Astrocyte (in vitro differentiated cells and primary cell): ENCODE measurements at regions not wholly inside any gene's neighbourhood (a gene's known extent, or its start where the extent isn't known, plus 50 kb on each side); places are given as distances from the start of the nearest gene placed in this dataset.

Experiments
- DNase-seq: peaks from one replicate; pipeline ENCODE4 v3.0.0-alpha.2; 2010; ENCODE audit warnings: low read depth
- FAIRE-seq: peaks from 2 replicates; lab custom pipeline; 2011; peaks lifted over from hg19 to GRCh38; lab: Jason Lieb, UNC
- H2AFZ ChIP-seq: 2 replicates; pipeline ENCODE4 v1.6.0; 2012; ENCODE audit warnings: low read depth, low read length, inconsistent platforms
- H3K27ac ChIP-seq: 2 replicates; pipeline ENCODE4 v1.5.1; 2011; ENCODE audit warnings: low read depth, low read length, inconsistent platforms
- H3K27me3 ChIP-seq: 2 replicates; pipeline ENCODE4 v1.6.0; 2011; ENCODE audit warnings: low read length, inconsistent platforms; ENCODE audit not compliant: insufficient read depth
- H3K36me3 ChIP-seq: 2 replicates; pipeline ENCODE4 v1.5.1; 2011; ENCODE audit warnings: low read length, inconsistent platforms; ENCODE audit not compliant: insufficient read depth
- H3K4me1 ChIP-seq: 2 replicates; pipeline ENCODE4 v1.5.1; 2011; ENCODE audit warnings: low read length, inconsistent platforms; ENCODE audit not compliant: insufficient read depth
- H3K4me2 ChIP-seq: 2 replicates; pipeline ENCODE4 v1.6.0; 2012; ENCODE audit warnings: low read length, inconsistent platforms
- H3K4me3 ChIP-seq: 2 replicates; pipeline ENCODE4 v1.5.1; 2011; ENCODE audit warnings: low read depth, mild to moderate bottlenecking, low read length, inconsistent platforms; ENCODE audit not compliant: insufficient read depth
- H3K79me2 ChIP-seq: 2 replicates; pipeline ENCODE4 v1.6.0; 2012; ENCODE audit warnings: mild to moderate bottlenecking, low read length, inconsistent platforms; ENCODE audit not compliant: insufficient read depth
- H3K9ac ChIP-seq: 2 replicates; pipeline ENCODE4 v1.6.0; 2012; ENCODE audit warnings: mild to moderate bottlenecking, low read length, inconsistent platforms
- H3K9me3 ChIP-seq: 2 replicates; pipeline ENCODE4 v1.5.1; 2012; ENCODE audit warnings: low read depth, mild to moderate bottlenecking, low read length, inconsistent platforms; ENCODE audit not compliant: insufficient read depth
- H4K20me1 ChIP-seq: 2 replicates; pipeline ENCODE4 v1.6.0; 2012; ENCODE audit warnings: low read length, inconsistent platforms; ENCODE audit not compliant: insufficient read depth
- H3K27ac Mint-ChIP-seq: one replicate; pipeline ENCODE4 v1.8.0; 2021; ENCODE audit warnings: mild to moderate bottlenecking, mixed read lengths; ENCODE audit not compliant: unreplicated experiment
- H3K27me3 Mint-ChIP-seq: one replicate; pipeline ENCODE4 v1.8.0; 2021; ENCODE audit warnings: low read depth, mixed read lengths; ENCODE audit not compliant: unreplicated experiment
- H3K36me3 Mint-ChIP-seq: one replicate; pipeline ENCODE4 v1.8.0; 2021; ENCODE audit warnings: low read depth, mixed read lengths; ENCODE audit not compliant: unreplicated experiment
- H3K4me1 Mint-ChIP-seq: one replicate; pipeline ENCODE4 v1.8.0; 2021; ENCODE audit warnings: low read depth, mixed read lengths; ENCODE audit not compliant: unreplicated experiment
- H3K4me3 Mint-ChIP-seq: one replicate; pipeline ENCODE4 v1.8.0; 2021; ENCODE audit warnings: mild to moderate bottlenecking, moderate library complexity, mixed read lengths; ENCODE audit not compliant: unreplicated experiment
- H3K9me3 Mint-ChIP-seq: one replicate; pipeline ENCODE4 v1.8.0; 2021; ENCODE audit warnings: mild to moderate bottlenecking, mixed read lengths; ENCODE audit not compliant: unreplicated experiment
- CTCF ChIP-seq: IDR thresholded peaks from 2 replicates; pipeline ENCODE4 v1.5.1; 2011; ENCODE audit warnings: low read depth, mild to moderate bottlenecking, inconsistent platforms, low read length, moderate library complexity; ENCODE audit not compliant: insufficient read depth
- EZH2 ChIP-seq: IDR thresholded peaks from 2 replicates; pipeline ENCODE4 v1.6.1; 2012; ENCODE audit warnings: mild to moderate bottlenecking, low read length, inconsistent platforms; ENCODE audit not compliant: insufficient read depth

- Histone ChIP-seq H3K4me1 (no peaks in the 10 kb centered on the region), H3K9me3 (no peaks in the 10 kb centered on the region), H3K79me2 (no peaks in the 10 kb centered on the region), H3K27ac (no peak overlapping the region), H3K4me2 (no peak overlapping the region), H3K9ac (no peak overlapping the region), H3K27me3 (no peaks in the 10 kb centered on the region), H4K20me1 (no peaks in the 10 kb centered on the region), H3K36me3 (no peaks in the 10 kb centered on the region), H3K4me3 (no peak overlapping the region), H2AFZ (no peak overlapping the region)
- H3K9me3 Mint-ChIP-seq, result no peaks in the 10 kb centered on the region
- no peak overlapping the region for H3K4me3 Mint-ChIP-seq
- no peaks in the 10 kb centered on the region for H3K36me3 Mint-ChIP-seq
- TF ChIP-seq EZH2 (no peak), CTCF (no peak)
- H3K27ac Mint-ChIP-seq, result no peak overlapping the region
- no peaks in the 10 kb centered on the region for H3K4me1 Mint-ChIP-seq
- DNase-seq (no peak), FAIRE-seq (no peak)
- no peaks in the 10 kb centered on the region for H3K27me3 Mint-ChIP-seq
These were observed 930.7 kb downstream of the BCL11A start for GRCh38 chr2:59622599-59623308.

GRCh38 chr2:59604123-59604522, 949.3 kb downstream of the BCL11A start:
- H3K9me3 Mint-ChIP-seq, result no peaks in the 10 kb centered on the region
- Histone ChIP-seq H2AFZ (no peak overlapping the region), H3K79me2 (no peaks in the 10 kb centered on the region), H3K9ac (no peak overlapping the region), H3K9me3 (no peaks in the 10 kb centered on the region), H3K27ac (no peak overlapping the region), H3K4me2 (no peak overlapping the region), H3K36me3 (no peaks in the 10 kb centered on the region), H3K4me1 (no peaks in the 10 kb centered on the region), H4K20me1 (no peaks in the 10 kb centered on the region), H3K4me3 (no peak overlapping the region), H3K27me3 (no peaks in the 10 kb centered on the region)
- TF ChIP-seq EZH2 (no peak), CTCF (no peak)
- no peak overlapping the region for H3K4me3 Mint-ChIP-seq
- FAIRE-seq (no peak), DNase-seq (no peak)
- H3K4me1 Mint-ChIP-seq, result peaks cover 8% of the 10 kb centered on the region
- H3K27me3 Mint-ChIP-seq, result no peaks in the 10 kb centered on the region
- H3K36me3 Mint-ChIP-seq, result no peaks in the 10 kb centered on the region
- no peak overlapping the region for H3K27ac Mint-ChIP-seq

- no peaks in the 10 kb centered on the region for H3K9me3 Mint-ChIP-seq
- TF ChIP-seq CTCF (no peak), EZH2 (no peak)
- Histone ChIP-seq H3K9me3 (no peaks in the 10 kb centered on the region), H3K4me2 (no peak overlapping the region), H3K27ac (no peak overlapping the region), H4K20me1 (no peaks in the 10 kb centered on the region), H3K79me2 (no peaks in the 10 kb centered on the region), H3K36me3 (no peaks in the 10 kb centered on the region), H3K4me3 (no peak overlapping the region), H2AFZ (no peak overlapping the region), H3K9ac (no peak overlapping the region), H3K27me3 (no peaks in the 10 kb centered on the region), H3K4me1 (no peaks in the 10 kb centered on the region)
- H3K4me1 Mint-ChIP-seq, result peaks cover 5% of the 10 kb centered on the region
- DNase-seq (no peak), FAIRE-seq (no peak)
- no peaks in the 10 kb centered on the region for H3K36me3 Mint-ChIP-seq
- H3K27me3 Mint-ChIP-seq, result no peaks in the 10 kb centered on the region
- no peak overlapping the region for H3K27ac Mint-ChIP-seq
- H3K4me3 Mint-ChIP-seq, result no peak overlapping the region
These were observed 958.7 kb downstream of the BCL11A start for GRCh38 chr2:59594671-59595222.
